Stimulated activated CD4-positive, alpha-beta T cell treated with anti-CD3 and anti-CD28 coated beads, Interleukin-4, amount 100 ng/mL, for 1 hour (primary cell): ENCODE measurements at regions not wholly inside any gene's neighbourhood (a gene's known extent, or its start where the extent isn't known, plus 50 kb on each side); places are given as distances from the start of the nearest gene placed in this dataset.
"Not testable (repeated sequence)": the region's sequence is repeated elsewhere in the genome, so short reads cannot be mapped to it uniquely, and the experiment has no call there.

ENCODE experiments used
- DNase-seq: peaks from one replicate; pipeline ENCODE4 v3.0.0-alpha.2; 2020

DNA sequence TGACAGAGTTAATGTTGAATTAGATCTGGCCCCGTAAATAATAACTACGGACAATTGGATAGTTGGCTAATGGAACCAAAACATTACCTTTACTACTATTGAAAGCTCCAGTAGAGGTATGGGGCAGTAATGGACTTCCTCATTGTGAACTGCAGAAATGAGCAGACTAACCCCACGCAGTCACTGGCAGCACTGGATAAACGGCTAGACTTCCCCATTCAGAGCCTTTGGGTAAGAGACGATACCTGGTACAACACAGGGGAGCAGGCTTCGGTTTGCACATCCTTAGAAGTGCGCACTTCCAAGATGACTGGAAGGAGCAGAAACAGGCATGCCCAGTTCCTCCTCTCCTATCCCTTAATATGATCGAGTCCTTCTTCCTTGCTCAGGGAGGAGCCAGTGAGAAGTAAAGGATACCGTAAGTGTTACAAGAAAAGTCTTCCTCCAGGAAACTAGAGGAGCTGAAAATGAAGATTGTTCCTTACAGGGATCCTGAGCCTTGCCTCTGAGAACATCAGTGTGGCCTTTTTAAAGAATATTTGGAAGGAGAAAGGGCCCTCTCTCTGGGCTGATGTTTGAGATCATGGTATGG lies 100.5 kb upstream of the NECTIN3 start:
- DNase-seq: no peak

DNA sequence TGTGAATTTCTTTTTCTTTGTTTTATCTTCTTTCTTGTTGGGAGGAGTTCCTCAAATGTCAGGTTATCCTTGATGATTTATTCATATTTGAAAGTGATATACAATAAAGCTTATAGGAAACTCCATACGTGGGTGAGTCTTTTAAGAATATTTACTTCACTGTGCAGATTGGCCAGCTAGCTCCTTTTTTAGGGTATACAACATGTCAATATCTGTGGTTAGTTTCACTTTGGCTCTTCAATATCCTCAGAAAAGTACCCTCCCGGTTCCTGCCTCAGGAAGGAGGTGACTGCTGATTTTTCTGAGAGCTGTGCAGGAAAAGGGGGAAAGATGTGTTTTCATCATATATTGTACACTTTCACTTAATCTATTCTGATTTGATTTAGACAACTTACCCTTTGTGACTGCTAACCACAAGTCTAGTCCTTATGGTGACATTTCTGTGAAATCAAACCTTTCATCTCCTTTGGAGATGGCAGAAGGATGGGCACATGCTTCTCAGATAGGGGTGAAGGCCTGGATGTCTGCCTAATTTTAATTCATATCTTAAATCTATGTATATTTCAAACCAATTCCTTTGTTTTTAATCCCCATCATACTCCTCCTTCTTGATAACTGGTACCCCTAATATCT lies 98.2 kb upstream of the NECTIN3 start:
- DNase-seq: no peak

DNA sequence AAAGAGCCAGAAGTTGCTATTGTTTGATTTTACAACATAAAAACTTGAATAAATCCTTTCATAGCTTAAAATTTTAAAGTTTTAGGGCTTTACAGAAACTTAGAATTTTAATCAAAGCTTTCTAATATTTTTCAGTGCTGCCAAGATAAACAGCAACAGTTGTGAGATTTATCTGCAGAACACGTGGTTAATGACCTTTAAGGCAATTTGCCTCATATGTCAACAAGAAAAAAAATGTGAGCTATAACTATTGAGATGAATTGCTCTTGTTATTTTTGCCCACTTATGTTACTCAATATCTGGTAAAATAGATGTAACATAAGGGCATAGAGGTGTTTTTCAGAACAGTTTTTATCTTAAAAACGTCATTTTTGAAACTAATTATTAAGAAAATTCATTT lies 96.7 kb upstream of the NECTIN3 start:
- no peak for DNase-seq

DNA sequence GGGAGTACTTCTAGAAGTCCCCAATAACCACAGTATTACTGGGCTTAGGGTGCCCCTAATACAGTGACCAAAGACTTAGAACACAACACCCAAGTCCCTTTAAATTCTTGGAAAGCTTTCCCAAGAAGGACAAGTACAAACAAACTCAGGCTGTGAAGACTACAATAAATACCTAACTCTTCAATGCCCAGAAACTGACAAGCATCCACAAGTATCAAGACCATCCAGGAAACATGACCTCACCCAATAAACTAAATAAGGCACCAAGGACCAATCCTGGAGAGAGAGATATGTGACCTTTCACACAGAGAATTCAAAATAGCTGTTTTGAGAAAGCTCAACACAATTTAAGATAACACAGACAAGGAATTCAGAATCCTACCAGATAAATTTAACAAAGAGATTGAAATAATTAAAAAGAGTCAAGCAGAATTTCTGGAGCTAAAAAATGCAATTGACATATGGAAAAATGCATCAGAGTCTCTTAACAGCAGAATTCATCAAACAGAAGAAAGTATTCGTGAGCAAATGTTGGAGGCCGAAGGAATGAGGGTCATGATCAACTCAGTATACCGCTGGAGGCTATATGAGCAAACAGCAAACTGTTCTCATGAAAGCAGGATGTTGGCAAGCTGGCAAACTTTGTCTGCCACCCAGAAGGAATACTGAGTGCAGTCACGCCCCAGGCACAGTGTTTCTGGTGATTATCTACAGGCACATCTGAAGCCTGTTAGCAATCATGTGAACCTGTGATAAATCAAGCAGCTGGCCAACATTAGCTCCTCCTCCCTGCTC lies 87.0 kb upstream of the NECTIN3 start:
- no peak for DNase-seq

DNA sequence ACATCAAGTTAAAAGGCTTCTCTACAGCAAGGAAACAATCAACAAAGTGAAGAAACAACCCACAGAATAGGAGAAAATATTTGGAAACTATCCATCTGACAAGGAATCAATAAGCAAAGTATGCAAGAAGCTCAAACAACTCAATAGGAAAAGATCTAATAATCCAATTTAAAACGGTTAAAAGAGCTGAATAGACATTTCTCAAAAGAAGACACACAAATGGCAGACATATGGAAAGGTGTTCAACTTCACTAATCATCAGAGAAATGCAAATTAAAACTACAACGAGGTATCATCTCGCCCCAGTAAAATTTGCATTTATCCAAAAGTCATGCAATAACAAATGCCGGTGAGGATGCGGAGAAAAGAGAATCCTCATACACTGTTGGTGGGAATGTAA lies 82.2 kb upstream of the NECTIN3 start:
- DNase-seq: no peak

DNA sequence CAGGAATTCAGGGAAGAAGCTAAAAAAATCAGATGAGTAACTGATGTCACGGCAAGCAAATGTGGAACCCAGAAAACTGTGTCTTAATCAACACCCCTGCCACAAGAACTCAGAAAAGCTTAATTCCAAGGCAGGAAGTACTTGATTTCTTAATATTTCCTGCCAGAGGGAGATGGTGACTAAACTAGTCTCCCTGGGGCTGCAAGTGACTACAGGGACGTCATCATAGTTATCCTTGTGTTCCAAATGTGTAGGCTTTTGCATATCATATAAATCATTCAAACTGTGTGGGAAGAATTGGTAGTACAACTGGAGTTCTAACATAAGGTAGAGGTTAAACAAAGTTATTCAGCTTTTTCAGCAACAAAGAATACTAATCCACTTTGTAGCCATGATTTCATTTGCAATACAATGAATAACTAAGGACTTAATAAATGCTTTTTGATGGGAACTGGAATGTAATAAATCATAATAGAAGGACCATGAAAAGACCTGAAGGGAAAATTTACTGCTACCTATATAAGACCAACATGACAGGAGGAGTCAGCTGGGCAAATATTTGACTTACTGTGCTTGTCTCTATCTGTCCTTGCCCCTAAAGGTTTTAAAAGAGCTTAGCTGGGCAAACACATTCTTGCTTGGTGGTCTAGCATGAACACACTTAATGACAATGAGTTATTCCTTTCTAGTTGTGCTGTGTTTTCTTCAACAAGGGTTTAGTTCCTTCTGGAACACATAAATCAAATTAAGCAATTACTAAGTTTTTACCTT lies 76.0 kb upstream of the NECTIN3 start:
- no peak for DNase-seq

DNA sequence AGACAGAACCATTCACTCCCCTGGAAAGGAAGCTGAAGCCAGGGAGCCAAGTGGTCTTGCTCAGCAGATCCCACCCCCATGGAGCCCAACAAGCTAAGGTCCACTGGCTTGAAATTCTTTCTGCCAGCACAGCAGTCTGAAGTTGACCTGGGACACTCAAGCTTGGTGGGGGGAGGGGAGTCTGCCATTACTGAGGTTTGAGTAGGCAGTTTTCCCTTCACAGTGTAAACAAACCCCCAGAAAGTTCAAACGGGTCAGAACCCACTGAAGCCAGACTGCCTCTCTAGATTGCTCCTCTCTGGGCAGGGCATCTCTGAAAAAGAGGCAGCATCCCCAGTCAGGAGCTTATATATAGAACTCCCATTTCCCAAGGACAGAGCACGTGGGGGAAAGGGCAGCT lies 72.8 kb upstream of the NECTIN3 start:
- DNase-seq: not testable (repeated sequence)

DNA sequence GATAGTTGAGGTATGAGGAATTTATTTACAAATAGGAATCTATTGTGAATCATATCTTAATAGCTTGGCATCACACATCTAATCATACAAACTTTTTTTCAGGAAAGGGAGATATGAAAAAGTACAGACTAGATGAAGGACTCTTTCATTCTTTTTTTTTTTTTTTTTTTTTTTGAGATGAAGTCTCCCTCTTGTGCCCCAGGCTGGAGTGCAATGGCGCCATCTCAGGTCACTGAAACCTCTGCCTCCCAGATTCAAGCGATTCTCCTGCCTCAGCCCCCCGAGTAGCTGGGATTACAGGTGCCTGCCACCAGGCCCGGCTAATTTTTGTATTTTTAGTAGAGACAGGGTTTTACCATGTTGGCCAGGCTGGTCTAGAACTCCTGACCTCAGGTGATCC lies 65.1 kb upstream of the NECTIN3 start:
- DNase-seq: not testable (repeated sequence)

DNA sequence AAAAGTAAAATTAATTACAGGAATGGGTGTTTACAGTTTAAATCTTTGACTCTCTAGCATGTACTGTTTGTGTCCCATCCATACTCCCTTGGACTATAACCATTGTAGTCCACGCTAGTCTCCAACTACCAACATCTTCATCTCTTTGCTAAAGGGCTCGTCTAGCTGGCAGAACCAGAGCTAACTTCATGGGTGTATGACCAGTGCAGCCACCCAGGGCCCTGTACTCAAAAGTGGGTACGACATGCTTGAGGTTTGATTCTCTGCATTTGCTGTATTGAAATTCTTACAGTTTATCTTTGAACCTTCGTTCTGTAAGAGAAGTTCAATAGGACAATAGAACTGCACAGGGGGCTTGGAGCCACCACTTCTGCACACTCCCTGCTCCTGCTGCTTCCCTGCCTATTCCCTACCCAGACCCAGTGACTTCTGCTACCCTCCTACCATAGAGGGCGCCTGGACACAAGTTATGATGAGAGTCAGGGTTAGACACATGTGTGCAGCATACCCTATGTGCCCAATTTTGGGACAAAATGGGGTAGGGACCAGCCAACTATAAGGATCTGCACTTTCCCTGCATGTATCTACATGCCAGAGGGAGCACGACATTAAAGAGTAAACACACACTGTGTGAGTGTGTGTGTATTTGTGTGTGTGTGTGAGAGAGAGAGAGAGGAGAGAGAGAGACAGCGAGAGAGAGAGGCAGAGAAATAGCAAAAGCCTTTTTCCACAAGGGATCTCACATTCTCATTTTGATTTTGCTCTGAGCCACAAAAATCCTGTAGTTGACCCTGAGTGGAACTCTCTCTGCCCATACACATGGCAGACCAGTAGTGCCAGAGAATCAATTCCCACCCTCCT lies 59.0 kb upstream of the NECTIN3 start:
- no peak for DNase-seq
